Hematopoietic multipotent progenitor cell treated with erythropoietin and hydrocortisone succinate and interleukin-3 and kit ligand, for 6 days (in vitro differentiated cells): ENCODE measurements at regions not wholly inside any gene's neighbourhood (a gene's known extent, or its start where the extent isn't known, plus 50 kb on each side); places are given as distances from the start of the nearest gene placed in this dataset.

Experiments
- DNase-seq: peaks from one replicate; pipeline ENCODE4 v3.0.0-alpha.2; 2015

- DNase-seq, result no peak
Measured at GRCh38 chr1:38277646-38278045, 231.1 kb upstream of the POU3F1 start.

GRCh38 chr1:38275960-38276359, 229.4 kb upstream of the POU3F1 start:
- DNase-seq, result no peak

- no peak for DNase-seq
Measured at GRCh38 chr1:38274974-38275373, 228.4 kb upstream of the POU3F1 start.

GRCh38 chr1:38273196-38273804, 226.7 kb upstream of the POU3F1 start:
- DNase-seq, result no peak

GRCh38 chr1:38272515-38272914, 225.9 kb upstream of the POU3F1 start:
- DNase-seq, result no peak

GRCh38 chr1:38270849-38271633, 224.4 kb upstream of the POU3F1 start:
- no peak for DNase-seq

GRCh38 chr1:38269923-38270848, 223.6 kb upstream of the POU3F1 start:
- no peak for DNase-seq

- DNase-seq, result no peak
Measured at GRCh38 chr1:38268226-38268625, 221.6 kb upstream of the POU3F1 start.

- DNase-seq, result no peak
Measured at GRCh38 chr1:38267037-38268036, 220.7 kb upstream of the POU3F1 start.

GRCh38 chr1:38266197-38266520, 219.6 kb upstream of the POU3F1 start:
- no peak for DNase-seq

- DNase-seq, result peak; percentile 35
Measured at GRCh38 chr1:38265293-38266196, 219.0 kb upstream of the POU3F1 start.

GRCh38 chr1:38263438-38263837, 216.8 kb upstream of the POU3F1 start:
- no peak for DNase-seq

- DNase-seq, result no peak
Measured at GRCh38 chr1:38261574-38261973, 215.0 kb upstream of the POU3F1 start.

- DNase-seq, result no peak
Measured at GRCh38 chr1:38258085-38258627, 211.6 kb upstream of the POU3F1 start.

GRCh38 chr1:38257374-38257773, 210.8 kb upstream of the POU3F1 start:
- no peak for DNase-seq

GRCh38 chr1:38256072-38256471, 209.5 kb upstream of the POU3F1 start:
- no peak for DNase-seq

GRCh38 chr1:38253314-38253713, 206.7 kb upstream of the POU3F1 start:
- DNase-seq, result no peak

- DNase-seq, result no peak
Measured at GRCh38 chr1:38250356-38250755, 203.8 kb upstream of the POU3F1 start.

GRCh38 chr1:38249001-38249400, 202.4 kb upstream of the POU3F1 start:
- DNase-seq, result no peak

- no peak for DNase-seq
Measured at GRCh38 chr1:38246955-38247952, 200.7 kb upstream of the POU3F1 start.
